ENCODE measurements at regions not wholly inside any gene's neighbourhood (a gene's known extent, or its start where the extent isn't known, plus 50 kb on each side); places are given as distances from the start of the nearest gene placed in this dataset.
"Not testable (repeated sequence)": the region's sequence is repeated elsewhere in the genome, so short reads cannot be mapped to it uniquely, and the experiment has no call there.

- not testable (repeated sequence) for DNase-seq (ENCODE audit: low read depth); H3K27me3 ChIP-seq (ENCODE audit: control insufficient read depth, insufficient read depth, low read length); FAIRE-seq; H3K36me3 ChIP-seq (ENCODE audit: control insufficient read depth, insufficient read depth, low read length); H3K4me3 ChIP-seq (ENCODE audit: low read depth, low read length)
These were observed 56.2 kb downstream of the SPATA31A6 start for GRCh38 chr9:42239445-42240260.

GRCh38 chr9:42240261-42240579 is 56.8 kb downstream of the SPATA31A6 start:
- H3K4me3 ChIP-seq (ENCODE audit: low read depth, low read length); FAIRE-seq; H3K36me3 ChIP-seq (ENCODE audit: control insufficient read depth, insufficient read depth, low read length); H3K27me3 ChIP-seq (ENCODE audit: control insufficient read depth, insufficient read depth, low read length): not testable (repeated sequence)
- DNase-seq (ENCODE audit: low read depth): peak; percentile 39

- not testable (repeated sequence) for H3K36me3 ChIP-seq (ENCODE audit: control insufficient read depth, insufficient read depth, low read length); FAIRE-seq; H3K27me3 ChIP-seq (ENCODE audit: control insufficient read depth, insufficient read depth, low read length); H3K4me3 ChIP-seq (ENCODE audit: low read depth, low read length)
- peak; percentile 40 for DNase-seq (ENCODE audit: low read depth)
These were observed 59.8 kb downstream of the SPATA31A6 start for GRCh38 chr9:42243211-42243610.

- H3K36me3 ChIP-seq (ENCODE audit: control insufficient read depth, insufficient read depth, low read length); H3K27me3 ChIP-seq (ENCODE audit: control insufficient read depth, insufficient read depth, low read length); H3K4me3 ChIP-seq (ENCODE audit: low read depth, low read length); DNase-seq (ENCODE audit: low read depth); FAIRE-seq: not testable (repeated sequence)
These were observed 60.4 kb downstream of the SPATA31A6 start for GRCh38 chr9:42243822-42244221.

GRCh38 chr9:42268729-42269128 is 85.3 kb downstream of the SPATA31A6 start:
- not testable (repeated sequence) for H3K27me3 ChIP-seq (ENCODE audit: control insufficient read depth, insufficient read depth, low read length); H3K36me3 ChIP-seq (ENCODE audit: control insufficient read depth, insufficient read depth, low read length); DNase-seq (ENCODE audit: low read depth); H3K4me3 ChIP-seq (ENCODE audit: low read depth, low read length); FAIRE-seq

GRCh38 chr9:42269171-42269570 is 85.7 kb downstream of the SPATA31A6 start:
- FAIRE-seq; H3K4me3 ChIP-seq (ENCODE audit: low read depth, low read length); DNase-seq (ENCODE audit: low read depth); H3K27me3 ChIP-seq (ENCODE audit: control insufficient read depth, insufficient read depth, low read length); H3K36me3 ChIP-seq (ENCODE audit: control insufficient read depth, insufficient read depth, low read length): not testable (repeated sequence)

GRCh38 chr9:42273191-42273590 is 89.7 kb downstream of the SPATA31A6 start:
- H3K36me3 ChIP-seq (ENCODE audit: control insufficient read depth, insufficient read depth, low read length); H3K27me3 ChIP-seq (ENCODE audit: control insufficient read depth, insufficient read depth, low read length); FAIRE-seq; DNase-seq (ENCODE audit: low read depth); H3K4me3 ChIP-seq (ENCODE audit: low read depth, low read length): not testable (repeated sequence)

- Histone ChIP-seq H3K27me3 (ENCODE audit: control insufficient read depth, insufficient read depth, low read length) (no peaks in the 10 kb centered on the region), H3K4me3 (ENCODE audit: low read depth, low read length) (no peak overlapping the region), H3K36me3 (ENCODE audit: control insufficient read depth, insufficient read depth, low read length) (no peaks in the 10 kb centered on the region)
- TF ChIP-seq CTCF (IDR thresholded peaks at IDR 0.05; ENCODE audit: insufficient read depth, low read length, severe bottlenecking): no peak
- DNase-seq (ENCODE audit: low read depth) (no peak), FAIRE-seq (no peak)
These were observed 91.7 kb downstream of the SPATA31A6 start for GRCh38 chr9:42275141-42275540.

- H3K4me3 ChIP-seq (ENCODE audit: low read depth, low read length); H3K36me3 ChIP-seq (ENCODE audit: control insufficient read depth, insufficient read depth, low read length); FAIRE-seq; DNase-seq (ENCODE audit: low read depth); H3K27me3 ChIP-seq (ENCODE audit: control insufficient read depth, insufficient read depth, low read length): not testable (repeated sequence)
These were observed 99.2 kb downstream of the SPATA31A6 start for GRCh38 chr9:42282531-42283178.

GRCh38 chr9:42283179-42283543 is 99.7 kb downstream of the SPATA31A6 start:
- H3K36me3 ChIP-seq (ENCODE audit: control insufficient read depth, insufficient read depth, low read length); H3K27me3 ChIP-seq (ENCODE audit: control insufficient read depth, insufficient read depth, low read length); DNase-seq (ENCODE audit: low read depth); FAIRE-seq; H3K4me3 ChIP-seq (ENCODE audit: low read depth, low read length): not testable (repeated sequence)

GRCh38 chr9:42286145-42286845 is 102.8 kb downstream of the SPATA31A6 start:
- H3K36me3 ChIP-seq (ENCODE audit: control insufficient read depth, insufficient read depth, low read length): not testable (repeated sequence)

GRCh38 chr9:42288002-42288864 is 104.8 kb downstream of the SPATA31A6 start:
- not testable (repeated sequence) for H3K36me3 ChIP-seq (ENCODE audit: control insufficient read depth, insufficient read depth, low read length); FAIRE-seq; DNase-seq (ENCODE audit: low read depth); H3K4me3 ChIP-seq (ENCODE audit: low read depth, low read length); H3K27me3 ChIP-seq (ENCODE audit: control insufficient read depth, insufficient read depth, low read length)

More at GRCh38 chr9:42286145-42286845, 102.8 kb downstream of the SPATA31A6 start:
- DNase-seq (ENCODE audit: low read depth); H3K4me3 ChIP-seq (ENCODE audit: low read depth, low read length); FAIRE-seq; H3K27me3 ChIP-seq (ENCODE audit: control insufficient read depth, insufficient read depth, low read length): not testable (repeated sequence)

GRCh38 chr9:42288865-42289229 is 105.4 kb downstream of the SPATA31A6 start:
- H3K27me3 ChIP-seq (ENCODE audit: control insufficient read depth, insufficient read depth, low read length); H3K36me3 ChIP-seq (ENCODE audit: control insufficient read depth, insufficient read depth, low read length); H3K4me3 ChIP-seq (ENCODE audit: low read depth, low read length); DNase-seq (ENCODE audit: low read depth); FAIRE-seq: not testable (repeated sequence)
